ENCODE measurements at regions not wholly inside any gene's neighbourhood (a gene's known extent, or its start where the extent isn't known, plus 50 kb on each side); places are given as distances from the start of the nearest gene placed in this dataset.
"Not testable (repeated sequence)": the region's sequence is repeated elsewhere in the genome, so short reads cannot be mapped to it uniquely, and the experiment has no call there.

GRCh38 chr17:56000411-56000810, 152.9 kb upstream of the ANKFN1 start:
- no peaks in the 10 kb centered on the region for H3K4me1 ChIP-seq
- no peak overlapping the region for H3K4me3 ChIP-seq
- no peak for DNase-seq
- TF ChIP-seq, protein P1, sequence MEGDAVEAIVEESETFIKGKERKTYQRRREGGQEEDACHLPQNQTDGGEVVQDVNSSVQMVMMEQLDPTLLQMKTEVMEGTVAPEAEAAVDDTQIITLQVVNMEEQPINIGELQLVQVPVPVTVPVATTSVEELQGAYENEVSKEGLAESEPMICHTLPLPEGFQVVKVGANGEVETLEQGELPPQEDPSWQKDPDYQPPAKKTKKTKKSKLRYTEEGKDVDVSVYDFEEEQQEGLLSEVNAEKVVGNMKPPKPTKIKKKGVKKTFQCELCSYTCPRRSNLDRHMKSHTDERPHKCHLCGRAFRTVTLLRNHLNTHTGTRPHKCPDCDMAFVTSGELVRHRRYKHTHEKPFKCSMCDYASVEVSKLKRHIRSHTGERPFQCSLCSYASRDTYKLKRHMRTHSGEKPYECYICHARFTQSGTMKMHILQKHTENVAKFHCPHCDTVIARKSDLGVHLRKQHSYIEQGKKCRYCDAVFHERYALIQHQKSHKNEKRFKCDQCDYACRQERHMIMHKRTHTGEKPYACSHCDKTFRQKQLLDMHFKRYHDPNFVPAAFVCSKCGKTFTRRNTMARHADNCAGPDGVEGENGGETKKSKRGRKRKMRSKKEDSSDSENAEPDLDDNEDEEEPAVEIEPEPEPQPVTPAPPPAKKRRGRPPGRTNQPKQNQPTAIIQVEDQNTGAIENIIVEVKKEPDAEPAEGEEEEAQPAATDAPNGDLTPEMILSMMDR (IDR thresholded peaks at IDR 0.05 in 8 of 11, conservative IDR thresholded peaks at IDR 0.05 in 3 of 11) = no peak
- no peak for TF ChIP-seq POLR2A (IDR thresholded peaks at IDR 0.05)
- TF ChIP-seq POLR2AphosphoS5 (IDR thresholded peaks at IDR 0.05) = no peak
- intact Hi-C loops (cut with DNase I; ENCODE audit: low total_unique reads) = no loop called here
- WGBS, 5 donors = 82 to 92% (median 90%) methylated on average over 3 of the region's 3 CpGs
- peaks cover 0 to 13% (median 5%) of the 10 kb centered on the region in 8 donors for H3K9me3 ChIP-seq
- H3K36me3 ChIP-seq = no peaks in the 10 kb centered on the region
- no peaks in the 10 kb centered on the region for H3K27me3 ChIP-seq (replicated peaks in 1 of 7)
- no peak overlapping the region for H3K27ac ChIP-seq

- H3K9me3 ChIP-seq = peaks cover 0 to 13% (median 5%) of the 10 kb centered on the region in 8 donors
- H3K4me3 ChIP-seq; DNase-seq; H3K27ac ChIP-seq; H3K36me3 ChIP-seq; intact Hi-C loops (cut with DNase I; ENCODE audit: low total_unique reads); H3K27me3 ChIP-seq (replicated peaks in 1 of 7); H3K4me1 ChIP-seq: not testable (repeated sequence)
- WGBS, 5 donors = 73 to 88% (median 83%) methylated on average over 7 to 8 of the region's 8 CpGs
These were observed 150.6 kb upstream of the ANKFN1 start for GRCh38 chr17:56002656-56003055.

DNA sequence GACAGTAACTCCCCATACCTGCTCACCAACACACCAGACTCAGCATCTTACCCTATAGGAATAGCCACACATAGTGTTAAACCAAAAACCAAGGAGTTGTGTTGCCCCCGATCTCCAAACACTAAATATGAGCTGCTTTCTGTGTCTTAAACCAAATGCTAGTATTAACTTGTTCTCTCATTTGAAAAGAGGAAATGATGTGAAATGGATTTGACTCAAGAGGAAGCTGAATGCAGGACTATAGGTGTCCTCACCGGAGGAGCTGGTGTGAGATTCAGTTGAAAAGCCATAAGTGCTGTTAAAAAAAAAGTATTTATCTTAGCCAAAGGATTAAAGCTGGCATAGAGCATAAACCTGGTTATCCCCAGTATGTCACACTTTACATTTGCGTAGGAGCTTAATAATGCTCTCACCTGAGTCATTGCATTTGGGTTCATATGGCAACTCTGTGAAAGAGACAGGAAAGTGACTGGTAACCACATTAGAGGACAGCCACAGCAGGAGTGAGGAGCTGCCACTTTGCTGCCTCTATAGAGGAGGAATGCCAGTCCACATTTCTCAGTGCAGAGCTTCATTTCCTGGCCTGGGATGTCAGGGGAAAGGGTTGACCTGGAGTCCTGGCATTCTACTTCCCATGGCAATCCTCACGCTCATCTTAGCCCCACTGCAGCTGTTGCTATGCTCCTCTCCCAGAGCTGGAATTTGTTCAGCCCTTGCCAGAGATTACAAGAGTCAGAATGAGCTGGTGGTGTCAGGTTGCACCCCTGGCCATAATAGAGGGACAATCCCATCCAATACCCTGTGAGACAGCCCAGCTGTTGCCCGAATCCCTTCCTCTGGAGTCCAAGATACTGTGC, 143.3 kb upstream of the ANKFN1 start:
- intact Hi-C loops (cut with DNase I; ENCODE audit: low total_unique reads) = no loop called here
- no peak overlapping the region for H3K4me3 ChIP-seq
- H3K27ac ChIP-seq = no peak overlapping the region
- no peaks in the 10 kb centered on the region for H3K27me3 ChIP-seq (replicated peaks in 1 of 7)
- TF ChIP-seq POLR2A (IDR thresholded peaks at IDR 0.05) (no peak), POLR2AphosphoS5 (IDR thresholded peaks at IDR 0.05) (no peak)
- TF ChIP-seq, protein P1 (IDR thresholded peaks at IDR 0.05 in 8 of 11, conservative IDR thresholded peaks at IDR 0.05 in 3 of 11) = no peak
- DNase-seq = no peak
- H3K36me3 ChIP-seq = no peaks in the 10 kb centered on the region
- peaks cover 0 to 10% (median 0%) of the 10 kb centered on the region in 6 donors for H3K4me1 ChIP-seq
- WGBS, 5 donors = 52 to 63% (median 57%) methylated on average over 5 of the region's 5 CpGs
- peaks cover 0 to 14% (median 9%) of the 10 kb centered on the region in 8 donors for H3K9me3 ChIP-seq

- intact Hi-C loops (cut with DNase I; ENCODE audit: low total_unique reads) = no loop called here
- no peak overlapping the region for H3K4me3 ChIP-seq
- DNase-seq = no peak
- TF ChIP-seq, protein P1 (IDR thresholded peaks at IDR 0.05 in 8 of 11, conservative IDR thresholded peaks at IDR 0.05 in 3 of 11) = no peak
- no peak for TF ChIP-seq POLR2AphosphoS5 (IDR thresholded peaks at IDR 0.05)
- no peak for TF ChIP-seq POLR2A (IDR thresholded peaks at IDR 0.05)
- peaks cover 0 to 14% (median 9%) of the 10 kb centered on the region in 8 donors for H3K9me3 ChIP-seq
- 72 to 80% (median 76%) methylated on average over 4 of the region's 4 CpGs for WGBS, 5 donors
- H3K27ac ChIP-seq = no peak overlapping the region
- no peaks in the 10 kb centered on the region for H3K36me3 ChIP-seq
- H3K27me3 ChIP-seq (replicated peaks in 1 of 7) = no peaks in the 10 kb centered on the region
- H3K4me1 ChIP-seq = peaks cover 0 to 10% (median 0%) of the 10 kb centered on the region in 6 donors
These were observed 141.7 kb upstream of the ANKFN1 start for GRCh38 chr17:56011406-56012131.

Data from spleen (tissue), 11 donors.